ENCODE measurements at regions not wholly inside any gene's neighbourhood (a gene's known extent, or its start where the extent isn't known, plus 50 kb on each side); places are given as distances from the start of the nearest gene placed in this dataset.

GRCh38 chr6:11298651-11299420 lies 66.4 kb upstream of the NEDD9 start (continued):
- TF ChIP-seq, protein P1, sequence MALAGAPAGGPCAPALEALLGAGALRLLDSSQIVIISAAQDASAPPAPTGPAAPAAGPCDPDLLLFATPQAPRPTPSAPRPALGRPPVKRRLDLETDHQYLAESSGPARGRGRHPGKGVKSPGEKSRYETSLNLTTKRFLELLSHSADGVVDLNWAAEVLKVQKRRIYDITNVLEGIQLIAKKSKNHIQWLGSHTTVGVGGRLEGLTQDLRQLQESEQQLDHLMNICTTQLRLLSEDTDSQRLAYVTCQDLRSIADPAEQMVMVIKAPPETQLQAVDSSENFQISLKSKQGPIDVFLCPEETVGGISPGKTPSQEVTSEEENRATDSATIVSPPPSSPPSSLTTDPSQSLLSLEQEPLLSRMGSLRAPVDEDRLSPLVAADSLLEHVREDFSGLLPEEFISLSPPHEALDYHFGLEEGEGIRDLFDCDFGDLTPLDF (CRISPR knock-in tag; IDR thresholded peaks at IDR 0.05), result no peak
- peak; percentile 76; the same call in 1 of the 2 replicates for TF ChIP-seq ZNF790 (CRISPR knock-in tag; IDR thresholded peaks at IDR 0.05; ENCODE audit: borderline replicate concordance)
- peak; percentile 98; the same call in 1 of the 2 replicates for TF ChIP-seq ZNF670 (CRISPR knock-in tag; IDR thresholded peaks at IDR 0.05; ENCODE audit: borderline replicate concordance)
- TF ChIP-seq, protein P2, sequence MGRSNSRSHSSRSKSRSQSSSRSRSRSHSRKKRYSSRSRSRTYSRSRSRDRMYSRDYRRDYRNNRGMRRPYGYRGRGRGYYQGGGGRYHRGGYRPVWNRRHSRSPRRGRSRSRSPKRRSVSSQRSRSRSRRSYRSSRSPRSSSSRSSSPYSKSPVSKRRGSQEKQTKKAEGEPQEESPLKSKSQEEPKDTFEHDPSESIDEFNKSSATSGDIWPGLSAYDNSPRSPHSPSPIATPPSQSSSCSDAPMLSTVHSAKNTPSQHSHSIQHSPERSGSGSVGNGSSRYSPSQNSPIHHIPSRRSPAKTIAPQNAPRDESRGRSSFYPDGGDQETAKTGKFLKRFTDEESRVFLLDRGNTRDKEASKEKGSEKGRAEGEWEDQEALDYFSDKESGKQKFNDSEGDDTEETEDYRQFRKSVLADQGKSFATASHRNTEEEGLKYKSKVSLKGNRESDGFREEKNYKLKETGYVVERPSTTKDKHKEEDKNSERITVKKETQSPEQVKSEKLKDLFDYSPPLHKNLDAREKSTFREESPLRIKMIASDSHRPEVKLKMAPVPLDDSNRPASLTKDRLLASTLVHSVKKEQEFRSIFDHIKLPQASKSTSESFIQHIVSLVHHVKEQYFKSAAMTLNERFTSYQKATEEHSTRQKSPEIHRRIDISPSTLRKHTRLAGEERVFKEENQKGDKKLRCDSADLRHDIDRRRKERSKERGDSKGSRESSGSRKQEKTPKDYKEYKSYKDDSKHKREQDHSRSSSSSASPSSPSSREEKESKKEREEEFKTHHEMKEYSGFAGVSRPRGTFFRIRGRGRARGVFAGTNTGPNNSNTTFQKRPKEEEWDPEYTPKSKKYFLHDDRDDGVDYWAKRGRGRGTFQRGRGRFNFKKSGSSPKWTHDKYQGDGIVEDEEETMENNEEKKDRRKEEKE (IDR thresholded peaks at IDR 0.05), result no peak
- TF ChIP-seq HNF4G (IDR thresholded peaks at IDR 0.05; ENCODE audit: borderline replicate concordance, low read depth, low read length), result peak; percentile 59
- peak; percentile 79 for TF ChIP-seq HNF4G (CRISPR knock-in tag; IDR thresholded peaks at IDR 0.05; ENCODE audit: borderline replicate concordance, low read depth)
- TF ChIP-seq, protein P3, sequence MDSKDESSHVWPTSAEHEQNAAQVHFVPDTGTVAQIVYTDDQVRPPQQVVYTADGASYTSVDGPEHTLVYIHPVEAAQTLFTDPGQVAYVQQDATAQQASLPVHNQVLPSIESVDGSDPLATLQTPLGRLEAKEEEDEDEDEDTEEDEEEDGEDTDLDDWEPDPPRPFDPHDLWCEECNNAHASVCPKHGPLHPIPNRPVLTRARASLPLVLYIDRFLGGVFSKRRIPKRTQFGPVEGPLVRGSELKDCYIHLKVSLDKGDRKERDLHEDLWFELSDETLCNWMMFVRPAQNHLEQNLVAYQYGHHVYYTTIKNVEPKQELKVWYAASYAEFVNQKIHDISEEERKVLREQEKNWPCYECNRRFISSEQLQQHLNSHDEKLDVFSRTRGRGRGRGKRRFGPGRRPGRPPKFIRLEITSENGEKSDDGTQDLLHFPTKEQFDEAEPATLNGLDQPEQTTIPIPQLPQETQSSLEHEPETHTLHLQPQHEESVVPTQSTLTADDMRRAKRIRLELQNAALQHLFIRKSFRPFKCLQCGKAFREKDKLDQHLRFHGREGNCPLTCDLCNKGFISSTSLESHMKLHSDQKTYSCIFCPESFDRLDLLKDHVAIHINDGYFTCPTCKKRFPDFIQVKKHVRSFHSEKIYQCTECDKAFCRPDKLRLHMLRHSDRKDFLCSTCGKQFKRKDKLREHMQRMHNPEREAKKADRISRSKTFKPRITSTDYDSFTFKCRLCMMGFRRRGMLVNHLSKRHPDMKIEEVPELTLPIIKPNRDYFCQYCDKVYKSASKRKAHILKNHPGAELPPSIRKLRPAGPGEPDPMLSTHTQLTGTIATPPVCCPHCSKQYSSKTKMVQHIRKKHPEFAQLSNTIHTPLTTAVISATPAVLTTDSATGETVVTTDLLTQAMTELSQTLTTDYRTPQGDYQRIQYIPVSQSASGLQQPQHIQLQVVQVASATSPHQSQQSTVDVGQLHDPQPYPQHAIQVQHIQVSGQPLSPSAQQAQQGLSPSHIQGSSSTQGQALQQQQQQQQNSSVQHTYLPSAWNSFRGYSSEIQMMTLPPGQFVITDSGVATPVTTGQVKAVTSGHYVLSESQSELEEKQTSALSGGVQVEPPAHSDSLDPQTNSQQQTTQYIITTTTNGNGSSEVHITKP (CRISPR knock-in tag; IDR thresholded peaks at IDR 0.05; ENCODE audit: low read depth), result peak; percentile 62; the same call in 1 of the 2 replicates
- TF ChIP-seq RFX3 (CRISPR knock-in tag; IDR thresholded peaks at IDR 0.05), result 0 out of 2 replicates have a peak, but pooled peaks have one; percentile 23
- TF ChIP-seq, protein P4, sequence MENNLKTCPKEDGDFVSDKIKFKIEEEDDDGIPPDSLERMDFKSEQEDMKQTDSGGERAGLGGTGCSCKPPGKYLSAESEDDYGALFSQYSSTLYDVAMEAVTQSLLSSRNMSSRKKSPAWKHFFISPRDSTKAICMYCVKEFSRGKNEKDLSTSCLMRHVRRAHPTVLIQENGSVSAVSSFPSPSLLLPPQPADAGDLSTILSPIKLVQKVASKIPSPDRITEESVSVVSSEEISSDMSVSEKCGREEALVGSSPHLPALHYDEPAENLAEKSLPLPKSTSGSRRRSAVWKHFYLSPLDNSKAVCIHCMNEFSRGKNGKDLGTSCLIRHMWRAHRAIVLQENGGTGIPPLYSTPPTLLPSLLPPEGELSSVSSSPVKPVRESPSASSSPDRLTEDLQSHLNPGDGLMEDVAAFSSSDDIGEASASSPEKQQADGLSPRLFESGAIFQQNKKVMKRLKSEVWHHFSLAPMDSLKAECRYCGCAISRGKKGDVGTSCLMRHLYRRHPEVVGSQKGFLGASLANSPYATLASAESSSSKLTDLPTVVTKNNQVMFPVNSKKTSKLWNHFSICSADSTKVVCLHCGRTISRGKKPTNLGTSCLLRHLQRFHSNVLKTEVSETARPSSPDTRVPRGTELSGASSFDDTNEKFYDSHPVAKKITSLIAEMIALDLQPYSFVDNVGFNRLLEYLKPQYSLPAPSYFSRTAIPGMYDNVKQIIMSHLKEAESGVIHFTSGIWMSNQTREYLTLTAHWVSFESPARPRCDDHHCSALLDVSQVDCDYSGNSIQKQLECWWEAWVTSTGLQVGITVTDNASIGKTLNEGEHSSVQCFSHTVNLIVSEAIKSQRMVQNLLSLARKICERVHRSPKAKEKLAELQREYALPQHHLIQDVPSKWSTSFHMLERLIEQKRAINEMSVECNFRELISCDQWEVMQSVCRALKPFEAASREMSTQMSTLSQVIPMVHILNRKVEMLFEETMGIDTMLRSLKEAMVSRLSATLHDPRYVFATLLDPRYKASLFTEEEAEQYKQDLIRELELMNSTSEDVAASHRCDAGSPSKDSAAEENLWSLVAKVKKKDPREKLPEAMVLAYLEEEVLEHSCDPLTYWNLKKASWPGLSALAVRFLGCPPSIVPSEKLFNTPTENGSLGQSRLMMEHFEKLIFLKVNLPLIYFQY (CRISPR knock-in tag; IDR thresholded peaks at IDR 0.05; ENCODE audit: borderline replicate concordance), result peak; percentile 86
- TF ChIP-seq, protein P5, sequence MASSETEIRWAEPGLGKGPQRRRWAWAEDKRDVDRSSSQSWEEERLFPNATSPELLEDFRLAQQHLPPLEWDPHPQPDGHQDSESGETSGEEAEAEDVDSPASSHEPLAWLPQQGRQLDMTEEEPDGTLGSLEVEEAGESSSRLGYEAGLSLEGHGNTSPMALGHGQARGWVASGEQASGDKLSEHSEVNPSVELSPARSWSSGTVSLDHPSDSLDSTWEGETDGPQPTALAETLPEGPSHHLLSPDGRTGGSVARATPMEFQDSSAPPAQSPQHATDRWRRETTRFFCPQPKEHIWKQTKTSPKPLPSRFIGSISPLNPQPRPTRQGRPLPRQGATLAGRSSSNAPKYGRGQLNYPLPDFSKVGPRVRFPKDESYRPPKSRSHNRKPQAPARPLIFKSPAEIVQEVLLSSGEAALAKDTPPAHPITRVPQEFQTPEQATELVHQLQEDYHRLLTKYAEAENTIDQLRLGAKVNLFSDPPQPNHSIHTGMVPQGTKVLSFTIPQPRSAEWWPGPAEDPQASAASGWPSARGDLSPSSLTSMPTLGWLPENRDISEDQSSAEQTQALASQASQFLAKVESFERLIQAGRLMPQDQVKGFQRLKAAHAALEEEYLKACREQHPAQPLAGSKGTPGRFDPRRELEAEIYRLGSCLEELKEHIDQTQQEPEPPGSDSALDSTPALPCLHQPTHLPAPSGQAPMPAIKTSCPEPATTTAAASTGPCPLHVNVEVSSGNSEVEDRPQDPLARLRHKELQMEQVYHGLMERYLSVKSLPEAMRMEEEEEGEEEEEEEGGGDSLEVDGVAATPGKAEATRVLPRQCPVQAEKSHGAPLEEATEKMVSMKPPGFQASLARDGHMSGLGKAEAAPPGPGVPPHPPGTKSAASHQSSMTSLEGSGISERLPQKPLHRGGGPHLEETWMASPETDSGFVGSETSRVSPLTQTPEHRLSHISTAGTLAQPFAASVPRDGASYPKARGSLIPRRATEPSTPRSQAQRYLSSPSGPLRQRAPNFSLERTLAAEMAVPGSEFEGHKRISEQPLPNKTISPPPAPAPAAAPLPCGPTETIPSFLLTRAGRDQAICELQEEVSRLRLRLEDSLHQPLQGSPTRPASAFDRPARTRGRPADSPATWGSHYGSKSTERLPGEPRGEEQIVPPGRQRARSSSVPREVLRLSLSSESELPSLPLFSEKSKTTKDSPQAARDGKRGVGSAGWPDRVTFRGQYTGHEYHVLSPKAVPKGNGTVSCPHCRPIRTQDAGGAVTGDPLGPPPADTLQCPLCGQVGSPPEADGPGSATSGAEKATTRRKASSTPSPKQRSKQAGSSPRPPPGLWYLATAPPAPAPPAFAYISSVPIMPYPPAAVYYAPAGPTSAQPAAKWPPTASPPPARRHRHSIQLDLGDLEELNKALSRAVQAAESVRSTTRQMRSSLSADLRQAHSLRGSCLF (CRISPR knock-in tag; IDR thresholded peaks at IDR 0.05; ENCODE audit: borderline replicate concordance), result no peak

Measured in HepG2 (cell line).